NK-92 (cell line): ENCODE measurements at regions not wholly inside any gene's neighbourhood (a gene's known extent, or its start where the extent isn't known, plus 50 kb on each side); places are given as distances from the start of the nearest gene placed in this dataset.

Source experiments
- DNase-seq: peaks from one replicate; lab custom pipeline; 2025; ENCODE audit not compliant: unreplicated experiment; lab: John Stamatoyannopoulos, UW

GRCh38 chr12:107339932-107340331 is 246.6 kb upstream of the CRY1 start:
- DNase-seq, result no peak

DNA sequence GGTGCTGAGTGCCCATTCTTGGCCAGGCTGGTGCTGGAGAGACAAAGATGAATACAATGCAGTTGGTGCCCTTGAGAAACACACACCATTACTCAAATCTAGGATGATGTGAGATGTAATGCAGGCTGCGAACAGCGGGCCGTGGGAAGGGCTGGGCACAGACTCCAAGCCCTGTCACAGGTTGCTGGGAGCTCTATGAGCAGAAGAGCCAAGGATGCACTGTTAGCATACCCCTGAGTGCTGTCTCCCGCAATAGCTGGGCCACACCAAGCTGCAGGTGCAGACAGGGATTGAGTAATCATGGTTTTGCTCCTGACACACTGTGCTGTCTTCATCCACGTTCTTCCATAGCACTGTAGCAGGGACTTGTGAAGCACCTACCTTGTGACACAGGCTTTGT is 247.5 kb upstream of the CRY1 start:
- DNase-seq, result no peak

- no peak for DNase-seq
Observed at GRCh38 chr12:107344035-107344808, 250.9 kb upstream of the CRY1 start.

- no peak for DNase-seq
Observed at GRCh38 chr12:107347261-107347660, 253.9 kb upstream of the CRY1 start.

DNA sequence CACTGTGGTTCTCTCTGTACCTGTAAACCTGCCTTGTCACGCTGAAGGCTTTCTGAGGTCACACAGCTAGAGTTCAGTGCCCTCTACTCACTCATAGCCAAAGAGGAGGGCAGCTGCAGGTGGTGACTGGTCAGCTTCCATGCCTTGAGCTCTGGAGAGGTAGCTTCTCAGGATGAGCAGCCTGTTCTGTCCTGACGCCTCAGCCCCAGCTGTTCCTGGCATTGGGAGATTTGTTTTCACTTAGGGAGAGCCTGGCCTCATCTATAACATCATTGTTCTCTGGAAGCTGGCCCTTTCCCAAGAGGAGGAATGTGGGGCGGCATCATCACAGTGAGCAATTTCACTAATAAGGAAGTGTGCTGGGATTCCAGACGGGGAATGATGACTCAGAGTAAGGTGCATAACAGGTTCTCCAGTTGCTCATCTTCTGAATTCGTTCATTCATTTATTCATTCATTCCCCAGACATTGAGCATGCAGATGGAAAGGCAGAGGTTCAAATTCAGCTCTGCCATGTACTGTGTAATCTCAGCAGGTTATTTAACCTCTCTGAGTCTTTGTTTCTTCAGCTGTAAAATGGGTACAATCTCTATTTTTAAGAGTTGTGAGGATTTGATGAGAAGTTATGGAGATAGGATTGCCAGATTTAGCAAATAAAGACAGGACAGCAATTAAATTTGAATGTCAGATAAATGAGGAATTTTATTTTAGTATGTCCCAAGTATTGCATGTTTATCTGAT is 255.8 kb upstream of the CRY1 start:
- DNase-seq, result no peak

- DNase-seq, result no peak
Observed at GRCh38 chr12:107349839-107350238, 256.5 kb upstream of the CRY1 start.

DNA sequence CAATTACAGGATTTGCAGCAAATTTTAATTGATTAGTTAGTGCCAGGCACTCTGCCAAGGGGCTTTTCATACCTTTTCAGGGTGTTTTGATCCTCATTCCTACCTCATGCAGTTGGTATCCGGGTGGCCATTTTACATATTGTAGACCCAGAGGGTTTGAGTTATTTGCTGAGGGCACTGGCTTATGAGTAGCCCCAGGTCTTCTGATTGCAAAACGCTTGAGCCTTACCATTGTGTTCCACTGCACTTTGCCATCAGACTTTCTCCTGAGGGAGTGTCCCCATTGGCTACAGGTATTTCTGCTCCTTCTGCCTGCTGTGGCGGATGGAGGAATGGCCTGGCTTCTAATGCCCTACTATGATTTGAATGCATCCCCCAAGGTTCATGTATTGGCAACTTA is 257.8 kb upstream of the CRY1 start:
- no peak for DNase-seq

- no peak for DNase-seq
Observed at GRCh38 chr12:107351713-107352112, 258.4 kb upstream of the CRY1 start.

- DNase-seq, result no peak
Observed at GRCh38 chr12:107352347-107353081, 259.2 kb upstream of the CRY1 start.

GRCh38 chr12:107353312-107353711 is 260.0 kb upstream of the CRY1 start:
- no peak for DNase-seq

GRCh38 chr12:107355004-107355565 is 261.7 kb upstream of the CRY1 start:
- DNase-seq, result no peak

DNA sequence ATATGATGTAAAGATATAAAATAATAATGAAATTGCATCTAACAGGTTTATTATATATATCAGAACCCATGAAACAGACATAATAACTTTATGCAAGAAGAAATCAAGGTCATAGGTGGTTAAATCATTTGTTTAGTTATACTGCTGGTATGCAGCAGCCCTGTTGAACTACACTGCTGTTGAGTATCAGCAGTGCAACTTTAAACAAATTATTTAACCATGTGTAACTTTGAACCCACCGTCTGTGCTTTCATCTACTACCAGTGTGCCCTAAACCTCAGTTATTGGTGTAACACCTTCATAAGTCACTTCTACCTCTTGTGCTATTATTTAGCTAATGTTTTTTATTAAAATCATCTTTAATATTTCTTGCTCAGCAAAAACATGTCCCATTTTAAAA is 262.3 kb upstream of the CRY1 start:
- no peak for DNase-seq

GRCh38 chr12:107356266-107356936 is 263.1 kb upstream of the CRY1 start:
- no peak for DNase-seq

GRCh38 chr12:107356937-107357295 is 263.6 kb upstream of the CRY1 start:
- no peak for DNase-seq

DNA sequence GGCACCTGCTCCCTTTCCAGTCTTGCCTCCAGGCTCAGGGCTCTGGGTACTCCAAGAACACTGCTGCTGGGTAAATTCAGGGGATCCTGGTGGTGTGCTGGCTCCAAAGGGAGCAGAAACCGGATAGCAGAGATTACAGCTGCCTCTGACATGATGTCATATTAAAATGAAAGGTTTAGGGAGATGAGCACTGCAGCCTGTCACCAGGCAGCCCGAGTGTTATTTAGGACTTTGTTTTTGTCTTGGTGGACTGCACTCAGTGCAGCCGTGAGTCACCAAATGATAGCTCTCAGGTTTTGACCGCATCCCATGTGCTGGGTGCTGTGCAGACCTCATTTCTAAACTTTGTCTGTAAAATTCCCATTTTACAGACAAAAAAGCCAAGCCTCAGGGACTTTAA is 266.0 kb upstream of the CRY1 start:
- no peak for DNase-seq

DNA sequence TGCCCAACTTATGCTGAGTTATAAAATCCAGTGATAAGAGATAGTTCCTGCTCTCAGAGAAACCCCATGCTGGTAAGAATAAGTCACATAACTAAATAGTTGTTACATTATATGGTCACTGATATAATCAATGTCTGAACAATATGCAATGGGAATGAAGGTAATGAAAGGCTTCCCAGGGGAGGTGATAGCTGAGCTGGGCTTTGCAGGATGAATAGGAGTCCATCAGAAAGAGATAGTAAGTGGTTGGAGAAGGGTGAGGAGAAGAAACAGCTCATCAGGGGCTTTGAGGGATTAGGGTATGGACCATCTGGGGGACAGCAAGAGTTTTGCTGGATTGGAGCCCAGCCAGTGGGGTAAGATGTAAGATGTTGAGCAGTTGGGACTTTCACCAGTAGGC is 266.7 kb upstream of the CRY1 start:
- DNase-seq, result no peak

GRCh38 chr12:107360482-107360881 is 267.1 kb upstream of the CRY1 start:
- no peak for DNase-seq

DNA sequence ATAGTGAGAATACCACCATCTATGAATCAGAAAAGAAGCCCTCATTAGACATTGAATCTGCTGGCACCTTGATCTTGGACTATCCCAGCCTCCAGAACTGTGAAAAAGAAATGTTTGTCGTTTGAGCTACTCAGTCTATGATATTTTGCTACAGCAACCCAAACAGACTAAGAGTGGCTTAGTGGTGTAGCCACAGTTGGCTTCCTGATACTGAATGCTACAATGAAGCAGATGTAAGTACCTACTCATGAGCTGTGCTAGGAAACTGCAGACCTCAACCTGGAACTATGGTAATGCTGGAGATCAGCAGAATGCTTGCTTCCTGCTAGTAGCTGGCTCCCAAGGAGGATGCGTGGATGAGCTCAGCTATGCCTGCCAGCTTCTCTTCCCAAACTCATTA is 268.6 kb upstream of the CRY1 start:
- DNase-seq, result no peak

DNA sequence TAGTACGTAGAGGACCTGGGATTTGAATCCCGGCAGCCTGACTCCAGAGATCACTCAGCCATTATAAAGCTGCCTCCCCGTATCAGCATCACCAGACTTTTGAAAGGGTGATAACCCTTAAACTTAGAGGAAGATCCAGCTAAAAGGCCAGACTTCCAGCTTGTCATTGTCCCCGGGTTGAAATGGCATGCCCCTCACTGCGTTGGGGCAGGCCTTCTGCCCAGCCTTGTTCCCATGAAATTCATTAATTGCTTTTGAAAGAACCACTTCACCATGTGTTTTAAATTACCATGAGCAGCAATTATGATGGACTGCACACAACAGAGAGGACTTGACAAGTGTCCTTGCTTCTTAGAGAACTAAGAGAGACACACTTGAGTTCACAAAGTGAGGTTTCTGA is 269.6 kb upstream of the CRY1 start:
- no peak for DNase-seq

DNA sequence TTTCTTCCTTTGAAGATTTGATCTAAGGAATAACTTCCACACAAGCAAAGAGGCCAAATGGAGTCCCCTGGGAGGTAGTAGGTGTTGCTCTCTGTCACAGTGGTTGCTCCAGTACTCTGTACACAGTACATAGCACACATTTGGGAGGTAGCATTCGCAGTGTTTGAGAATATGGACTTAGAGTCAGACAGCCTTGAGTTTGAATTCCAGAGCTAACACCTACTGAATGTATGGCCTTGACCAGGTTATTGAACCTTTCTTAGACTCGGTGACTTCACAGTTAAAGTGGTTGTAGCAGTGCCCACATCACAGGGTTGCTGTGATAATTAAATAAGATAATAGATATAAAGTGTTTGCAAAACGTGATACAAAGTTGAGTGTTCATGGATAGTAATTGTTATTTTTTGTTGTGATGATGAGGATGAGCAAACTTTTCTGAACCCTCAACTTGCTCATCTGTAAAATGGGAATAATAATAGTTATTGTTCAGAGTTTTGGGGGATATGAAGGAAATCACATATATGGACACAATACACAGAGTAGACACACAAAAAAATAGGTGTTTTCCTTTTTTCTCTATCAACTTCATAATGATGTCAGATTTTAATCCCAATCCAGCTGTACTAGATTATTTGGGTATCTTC is 271.6 kb upstream of the CRY1 start:
- DNase-seq, result no peak

- DNase-seq, result no peak
Observed at GRCh38 chr12:107365703-107366102, 272.4 kb upstream of the CRY1 start.
